ENCODE measurements at regions not wholly inside any gene's neighbourhood (a gene's known extent, or its start where the extent isn't known, plus 50 kb on each side); places are given as distances from the start of the nearest gene placed in this dataset.

GRCh38 chr1:230496451-230496850 is 70.3 kb upstream of the PGBD5 start:
- ChIA-PET POLR2A (no interaction called here), CTCF (no interaction called here)
- no peak overlapping the region for H3K4me3 ChIP-seq (ENCODE audit: low read depth, low read length)
- no peak for DNase-seq (ENCODE audit: low read depth, low spot score)
- TF ChIP-seq CTCF (IDR thresholded peaks at IDR 0.05; ENCODE audit: insufficient read depth, low read length, missing control alignments): no peak

GRCh38 chr1:230495891-230496385 is 69.8 kb upstream of the PGBD5 start:
- no peak for DNase-seq (ENCODE audit: low read depth, low spot score)
- no peak for TF ChIP-seq CTCF (IDR thresholded peaks at IDR 0.05; ENCODE audit: insufficient read depth, low read length, missing control alignments)
- ChIA-PET CTCF (no interaction called here), POLR2A (no interaction called here)
- no peak overlapping the region for H3K4me3 ChIP-seq (ENCODE audit: low read depth, low read length)

GRCh38 chr1:230495076-230495475 is 68.9 kb upstream of the PGBD5 start:
- ChIA-PET CTCF (no interaction called here), POLR2A (no interaction called here)
- no peak for DNase-seq (ENCODE audit: low read depth, low spot score)
- no peak overlapping the region for H3K4me3 ChIP-seq (ENCODE audit: low read depth, low read length)
- no peak for TF ChIP-seq CTCF (IDR thresholded peaks at IDR 0.05; ENCODE audit: insufficient read depth, low read length, missing control alignments)

- DNase-seq (ENCODE audit: low read depth, low spot score): no peak
- H3K4me3 ChIP-seq (ENCODE audit: low read depth, low read length): no peak overlapping the region
- CTCF ChIA-PET: no interaction called here
- POLR2A ChIA-PET: no interaction called here
- no peak for TF ChIP-seq CTCF (IDR thresholded peaks at IDR 0.05; ENCODE audit: insufficient read depth, low read length, missing control alignments)
Observed at GRCh38 chr1:230494514-230494913, 68.4 kb upstream of the PGBD5 start.

GRCh38 chr1:230494026-230494425 is 67.9 kb upstream of the PGBD5 start:
- no peak overlapping the region for H3K4me3 ChIP-seq (ENCODE audit: low read depth, low read length)
- no peak for TF ChIP-seq CTCF (IDR thresholded peaks at IDR 0.05; ENCODE audit: insufficient read depth, low read length, missing control alignments)
- CTCF ChIA-PET: no interaction called here
- no peak for DNase-seq (ENCODE audit: low read depth, low spot score)
- POLR2A ChIA-PET: no interaction called here

GRCh38 chr1:230493264-230493663 is 67.1 kb upstream of the PGBD5 start:
- no peak for TF ChIP-seq CTCF (IDR thresholded peaks at IDR 0.05; ENCODE audit: insufficient read depth, low read length, missing control alignments)
- ChIA-PET CTCF (no interaction called here), POLR2A (no interaction called here)
- DNase-seq (ENCODE audit: low read depth, low spot score): no peak
- no peak overlapping the region for H3K4me3 ChIP-seq (ENCODE audit: low read depth, low read length)

Data from AG04449 (cell line).